HG03196 (cell line): ENCODE measurements at regions not wholly inside any gene's neighbourhood (a gene's known extent, or its start where the extent isn't known, plus 50 kb on each side); places are given as distances from the start of the nearest gene placed in this dataset.

ENCODE experiments used
- ATAC-seq: cut with Tn5 transposase; IDR thresholded peaks from one replicate; pipeline ENCODE4 v1.9.1; 2021; ENCODE audit not compliant: unreplicated experiment

- no peak for ATAC-seq
These were observed 114.3 kb downstream of the ASCL4 start for GRCh38 chr12:107888789-107889188.

DNA sequence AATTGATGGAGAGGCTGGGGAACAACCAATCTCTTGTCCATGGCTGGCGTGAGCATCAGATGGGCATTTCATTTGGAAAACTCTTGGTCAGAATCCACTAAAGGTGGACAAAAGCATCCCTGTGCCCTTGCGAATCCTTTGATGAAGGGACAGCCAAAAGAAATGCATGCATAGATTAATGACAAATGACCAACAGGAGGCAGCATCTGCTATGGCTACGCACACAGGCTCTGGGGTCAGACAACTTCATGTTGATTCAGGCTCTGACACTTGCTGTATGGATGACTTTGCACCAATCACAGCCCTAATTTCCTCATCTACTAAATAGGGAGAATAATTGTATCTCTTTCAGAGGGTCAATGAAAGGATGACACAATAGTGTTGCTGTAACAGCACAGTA lies 117.5 kb downstream of the ASCL4 start:
- no peak for ATAC-seq

GRCh38 chr12:107894589-107894988 lies 120.1 kb downstream of the ASCL4 start:
- no peak for ATAC-seq

DNA sequence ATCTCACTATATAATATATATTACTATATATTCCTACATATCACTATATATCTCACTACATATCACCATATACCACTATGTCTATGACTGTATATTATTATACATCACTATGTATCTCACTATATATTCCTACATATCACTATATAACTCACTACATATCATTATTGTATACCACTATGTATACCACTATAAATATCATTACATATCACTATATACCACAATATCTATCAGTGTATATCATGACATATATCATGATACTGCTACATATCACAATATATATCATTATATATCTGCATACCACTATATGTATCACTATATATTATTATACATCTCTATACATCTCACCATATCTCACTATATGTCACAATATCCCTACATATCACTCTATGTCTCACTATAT lies 121.5 kb downstream of the ASCL4 start:
- ATAC-seq: no peak

DNA sequence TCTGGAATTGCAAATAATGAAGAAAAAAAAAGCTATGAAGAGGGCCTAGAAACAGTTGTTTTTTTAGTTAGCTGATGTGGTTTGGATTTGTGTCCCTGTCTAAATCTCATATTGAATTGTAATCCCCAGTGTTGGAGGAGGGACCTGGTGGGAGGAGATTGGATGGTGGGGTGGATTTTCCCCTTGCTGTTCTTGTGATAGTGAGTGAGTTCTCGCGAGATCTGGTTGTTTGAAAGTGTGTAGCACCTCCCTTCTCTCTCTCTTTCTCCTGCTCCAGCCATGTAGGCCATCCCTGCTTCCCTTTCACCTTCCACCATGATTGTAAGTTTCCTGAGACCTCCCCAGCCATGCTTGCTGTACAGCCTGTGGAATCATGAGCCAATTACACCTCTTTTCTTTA lies 126.1 kb downstream of the ASCL4 start:
- no peak for ATAC-seq

DNA sequence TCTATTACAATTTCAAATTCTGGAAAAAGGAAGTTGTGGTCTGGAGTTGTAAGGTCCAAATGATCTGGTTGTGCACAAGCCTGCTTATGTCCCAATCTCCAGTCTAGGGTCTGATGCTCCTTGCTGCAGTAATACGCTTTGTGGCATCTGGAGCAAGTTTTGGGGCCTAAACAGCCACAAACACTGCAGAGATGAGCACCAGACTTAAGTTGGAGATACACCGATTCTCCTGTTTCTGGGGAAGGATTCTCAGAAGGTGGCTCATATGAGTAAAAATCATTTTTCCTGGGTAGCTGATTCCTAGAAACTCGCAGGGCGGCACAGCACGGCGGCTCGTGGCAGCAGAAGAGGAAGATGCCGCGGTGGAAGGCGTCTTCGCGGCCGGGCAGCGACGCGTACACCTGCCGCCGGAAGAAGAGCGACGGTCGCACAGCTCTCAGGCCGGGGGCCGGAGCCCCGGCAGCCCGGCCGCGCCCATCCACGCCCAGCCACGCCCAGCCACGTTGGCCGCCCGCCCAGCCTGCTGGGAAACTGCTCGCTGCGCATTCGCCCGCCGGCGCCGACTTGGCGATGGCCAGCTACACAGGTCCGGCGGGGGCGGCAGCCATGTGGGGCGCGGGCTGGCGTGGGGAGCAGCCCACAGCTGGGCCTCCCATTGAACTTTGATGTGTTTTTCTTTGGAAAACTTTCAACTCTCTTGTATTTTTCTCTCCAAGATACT lies 129.0 kb downstream of the ASCL4 start:
- ATAC-seq: peak; percentile 87

DNA sequence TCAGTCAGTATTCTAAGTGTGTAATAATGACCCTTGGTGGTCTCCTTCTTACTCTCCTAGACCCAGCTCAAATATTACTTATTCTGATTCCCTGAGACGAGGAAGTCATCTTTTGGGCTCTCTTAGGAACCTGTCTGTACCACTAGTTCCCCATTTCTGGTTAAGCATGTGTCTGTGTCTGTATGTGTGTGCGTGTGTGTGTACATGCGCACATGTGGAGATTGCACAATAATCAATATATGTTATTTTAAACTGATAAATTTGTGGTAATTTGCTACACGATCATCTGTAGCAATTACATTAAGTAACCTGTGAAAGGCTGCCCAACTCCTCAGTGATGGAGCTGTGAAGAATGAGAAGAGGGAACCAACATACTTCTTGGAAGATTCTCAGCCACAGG lies 132.2 kb downstream of the ASCL4 start:
- no peak for ATAC-seq

GRCh38 chr12:107912421-107913004 lies 138.0 kb downstream of the ASCL4 start:
- ATAC-seq: no peak

- no peak for ATAC-seq
These were observed 140.0 kb downstream of the ASCL4 start for GRCh38 chr12:107914460-107914977.

DNA sequence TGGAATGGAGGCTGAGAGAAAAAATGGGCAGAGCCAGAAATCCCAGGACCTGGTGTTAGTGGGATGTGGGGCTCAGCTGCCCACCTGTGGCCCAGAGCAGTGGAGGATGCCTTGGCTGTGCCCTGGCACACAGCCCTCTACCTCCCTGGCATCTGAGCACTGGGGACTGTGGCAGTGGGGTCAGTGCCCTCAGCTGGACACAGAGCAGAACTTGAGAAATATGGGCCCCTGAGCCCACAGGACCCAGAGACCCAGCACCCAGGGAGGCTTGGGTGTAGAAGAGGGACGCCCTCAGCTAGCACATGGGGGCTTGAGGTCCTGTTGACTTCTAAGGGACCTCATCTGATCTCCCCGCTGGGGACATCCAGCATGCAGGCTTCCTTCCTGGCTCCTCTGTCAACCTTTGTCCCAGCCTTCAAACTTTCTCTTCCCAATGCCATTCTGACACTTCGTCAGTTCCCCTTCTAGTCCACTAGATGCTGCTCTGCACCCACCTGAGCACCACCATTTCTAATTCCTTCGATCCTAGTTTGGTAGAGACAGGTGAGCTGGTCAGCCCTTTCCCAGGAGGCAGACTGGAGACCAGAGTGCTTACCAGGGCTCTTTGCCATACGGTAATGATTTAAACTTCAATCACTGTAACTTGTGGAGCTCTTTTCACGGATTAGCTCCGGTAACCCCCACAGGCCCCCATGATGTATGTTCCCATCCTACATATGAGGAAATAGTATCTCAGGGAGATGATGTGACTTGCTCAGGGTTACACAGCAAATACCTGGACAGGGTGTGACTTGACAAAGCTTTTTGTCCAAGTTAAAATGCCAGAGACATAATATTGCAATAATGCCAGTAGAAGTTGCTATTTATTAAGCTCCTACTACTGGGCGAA lies 143.7 kb downstream of the ASCL4 start:
- ATAC-seq: no peak

DNA sequence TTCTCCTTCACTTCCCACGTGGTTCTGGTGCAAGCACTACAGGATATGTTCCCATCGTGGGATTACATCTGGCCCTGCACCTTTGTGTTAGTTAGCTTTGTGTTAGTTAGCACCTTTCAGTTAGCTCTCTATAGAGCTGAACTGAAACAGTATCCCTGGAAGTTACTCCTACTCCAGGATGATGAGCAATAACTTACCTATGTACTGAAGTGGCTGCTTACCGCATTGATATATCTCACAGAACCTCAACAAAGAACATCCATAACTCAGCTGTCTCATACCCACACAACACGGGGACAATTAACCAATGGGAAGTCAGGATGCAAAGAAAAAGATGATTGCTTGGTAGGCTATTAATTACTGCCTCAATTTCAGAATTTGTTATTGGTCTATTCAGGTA lies 146.6 kb downstream of the ASCL4 start:
- no peak for ATAC-seq

DNA sequence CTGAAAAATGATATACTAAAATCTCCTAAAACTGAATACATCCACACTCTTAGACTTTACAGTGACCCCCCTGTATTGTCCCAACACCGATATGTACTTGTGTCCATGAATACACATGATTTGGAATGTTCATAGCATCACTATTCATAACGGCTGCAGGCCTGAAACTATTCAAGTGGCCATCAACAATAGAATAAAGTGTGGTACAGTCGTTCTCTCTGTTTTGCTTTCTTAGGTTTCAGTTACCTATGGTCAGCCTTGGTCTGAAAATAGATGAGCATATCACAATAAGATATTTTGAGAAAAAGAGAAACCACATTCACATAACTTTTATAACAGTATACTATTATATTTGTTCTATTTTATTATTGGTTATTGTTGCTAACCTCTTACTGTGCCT lies 150.6 kb downstream of the ASCL4 start:
- ATAC-seq: no peak

GRCh38 chr12:107929436-107929835 lies 154.9 kb downstream of the ASCL4 start:
- no peak for ATAC-seq

GRCh38 chr12:107931761-107932160 lies 157.3 kb downstream of the ASCL4 start:
- ATAC-seq: no peak

DNA sequence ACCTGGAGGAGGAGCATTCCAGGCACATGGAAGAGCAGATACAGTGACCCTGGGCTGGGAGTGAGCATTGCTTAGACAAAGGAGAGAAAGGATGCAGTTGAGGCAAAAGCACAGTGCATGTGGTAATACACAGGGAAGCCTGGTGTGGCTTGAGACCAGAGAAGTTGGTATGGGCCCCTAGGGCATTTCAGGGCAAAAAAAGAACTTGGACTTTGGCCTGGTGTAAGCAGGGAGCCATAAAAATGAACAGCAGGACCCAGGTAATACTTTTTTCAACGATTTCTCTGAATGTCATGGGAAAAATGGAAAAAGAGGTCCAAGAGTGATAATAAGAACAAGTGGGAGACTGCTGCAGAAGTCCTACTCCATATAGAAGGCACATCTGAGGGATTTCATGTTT lies 163.9 kb downstream of the ASCL4 start:
- ATAC-seq: no peak

GRCh38 chr12:107948391-107948945 lies 174.0 kb downstream of the ASCL4 start:
- no peak for ATAC-seq

GRCh38 chr12:107951024-107951423 lies 176.5 kb downstream of the ASCL4 start:
- no peak for ATAC-seq

GRCh38 chr12:107955966-107956643 lies 173.0 kb upstream of the WSCD2 start:
- no peak for ATAC-seq

DNA sequence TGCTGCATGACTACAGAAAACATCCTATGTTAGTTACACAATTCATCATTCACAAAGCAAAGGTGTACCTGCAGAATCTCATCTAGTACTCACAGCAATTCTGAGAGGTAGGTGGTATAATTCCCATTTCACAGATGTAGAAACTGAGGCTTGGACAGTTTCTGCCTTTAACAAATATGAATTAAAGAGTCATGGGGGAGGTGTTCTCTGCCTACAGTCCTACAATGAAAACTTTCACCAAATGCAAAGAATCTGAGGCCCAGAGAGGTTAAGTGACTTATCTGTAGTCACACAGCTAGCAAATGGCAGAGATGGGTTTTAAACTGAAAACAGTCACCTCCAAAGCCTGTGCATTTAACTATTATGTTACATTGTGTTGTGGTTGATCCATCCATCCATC lies 171.6 kb upstream of the WSCD2 start:
- ATAC-seq: no peak

DNA sequence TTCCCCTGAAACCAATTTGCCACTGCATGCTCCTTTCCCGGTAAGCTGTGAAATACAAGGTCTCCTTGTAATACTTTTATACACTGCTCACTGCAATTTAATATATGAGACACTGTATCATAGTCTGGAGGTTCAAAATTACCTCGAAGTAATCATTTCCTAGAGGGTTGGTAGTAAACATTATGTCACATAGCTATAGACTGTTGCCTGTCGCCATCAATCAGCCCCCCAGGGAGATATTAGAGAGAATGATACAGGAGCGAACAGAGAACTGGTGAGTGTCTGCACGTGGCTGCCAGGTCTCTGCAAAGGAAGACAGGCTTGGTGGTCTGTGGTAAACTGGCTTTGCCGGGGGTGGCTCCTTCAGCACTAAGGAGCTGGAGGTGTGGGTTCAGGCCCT lies 165.5 kb upstream of the WSCD2 start:
- ATAC-seq: no peak

- ATAC-seq: no peak
These were observed 161.9 kb upstream of the WSCD2 start for GRCh38 chr12:107967170-107967569.
